SU-DHL-6 (cell line): ENCODE measurements at regions not wholly inside any gene's neighbourhood (a gene's known extent, or its start where the extent isn't known, plus 50 kb on each side); places are given as distances from the start of the nearest gene placed in this dataset.

Source experiments
- EZH2phosphoT487 ChIP-seq: fragments of 200-600 bp; sonication (generic), shearing (Covaris generic); conservative IDR thresholded peaks from 2 replicates; pipeline ENCODE4 v1.6.1; 2018; ENCODE audit warnings: mild to moderate bottlenecking, antibody characterized with exemption, low read length, moderate library complexity, mixed read lengths
- TF ChIP-seq, protein P1 (sequence below): fragments of 200-600 bp; sonication (generic); IDR thresholded peaks from one replicate; pipeline ENCODE4 v1.5.1; 2017; ENCODE audit warnings: antibody characterized with exemption, mild to moderate bottlenecking, low read length, moderate library complexity; ENCODE audit not compliant: insufficient read depth, poor library complexity, severe bottlenecking

DNA sequence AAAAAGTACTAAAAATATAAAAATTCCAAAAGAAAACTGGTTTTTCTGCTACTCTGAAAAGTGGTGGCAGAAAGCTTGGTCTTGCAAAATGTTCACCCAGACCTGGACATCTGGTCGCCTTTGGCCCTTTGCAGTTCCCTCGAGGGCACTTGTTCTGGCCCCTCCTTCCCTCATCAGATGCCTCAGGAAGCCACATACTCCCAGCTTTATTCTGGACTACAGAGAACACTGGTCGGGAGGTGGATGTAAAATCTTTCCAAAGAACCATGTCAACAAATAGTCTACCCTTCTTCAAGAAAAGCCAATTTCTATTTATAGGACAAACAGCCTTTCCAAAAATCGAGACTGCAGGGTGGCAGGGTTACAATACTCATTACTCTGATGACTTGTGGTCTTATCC is 726.1 kb downstream of the TNS3 start:
- TF ChIP-seq, protein P1, sequence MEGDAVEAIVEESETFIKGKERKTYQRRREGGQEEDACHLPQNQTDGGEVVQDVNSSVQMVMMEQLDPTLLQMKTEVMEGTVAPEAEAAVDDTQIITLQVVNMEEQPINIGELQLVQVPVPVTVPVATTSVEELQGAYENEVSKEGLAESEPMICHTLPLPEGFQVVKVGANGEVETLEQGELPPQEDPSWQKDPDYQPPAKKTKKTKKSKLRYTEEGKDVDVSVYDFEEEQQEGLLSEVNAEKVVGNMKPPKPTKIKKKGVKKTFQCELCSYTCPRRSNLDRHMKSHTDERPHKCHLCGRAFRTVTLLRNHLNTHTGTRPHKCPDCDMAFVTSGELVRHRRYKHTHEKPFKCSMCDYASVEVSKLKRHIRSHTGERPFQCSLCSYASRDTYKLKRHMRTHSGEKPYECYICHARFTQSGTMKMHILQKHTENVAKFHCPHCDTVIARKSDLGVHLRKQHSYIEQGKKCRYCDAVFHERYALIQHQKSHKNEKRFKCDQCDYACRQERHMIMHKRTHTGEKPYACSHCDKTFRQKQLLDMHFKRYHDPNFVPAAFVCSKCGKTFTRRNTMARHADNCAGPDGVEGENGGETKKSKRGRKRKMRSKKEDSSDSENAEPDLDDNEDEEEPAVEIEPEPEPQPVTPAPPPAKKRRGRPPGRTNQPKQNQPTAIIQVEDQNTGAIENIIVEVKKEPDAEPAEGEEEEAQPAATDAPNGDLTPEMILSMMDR, result no peak
- no peak for TF ChIP-seq EZH2phosphoT487
